ENCODE measurements at regions not wholly inside any gene's neighbourhood (a gene's known extent, or its start where the extent isn't known, plus 50 kb on each side); places are given as distances from the start of the nearest gene placed in this dataset.
"Not testable (repeated sequence)": the region's sequence is repeated elsewhere in the genome, so short reads cannot be mapped to it uniquely, and the experiment has no call there.

- Histone ChIP-seq H3K4me1 (ENCODE audit: control insufficient read depth, insufficient read depth, low read length) (peaks cover 23% of the 10 kb centered on the region), H3K27ac (ENCODE audit: low read length) (peak overlapping the region; percentile 1)
- Mint-ChIP-seq H3K27ac (peak overlapping the region; percentile 57 to 80), H3K4me1 (peaks cover 16 to 40% of the 10 kb centered on the region in 2 donors)
- ATAC-seq: peak; percentile 84 to 98 (median 94)
- peak; percentile 51 to 75 for DNase-seq
- H3K9me3 ChIP-seq (ENCODE audit: control insufficient read depth, insufficient read depth, low read length); H3K36me3 Mint-ChIP-seq; H3K9me3 Mint-ChIP-seq; H3K36me3 ChIP-seq (ENCODE audit: control insufficient read depth, insufficient read depth, low read length); intact Hi-C loops (cut with micrococcal nuclease); H3K27me3 Mint-ChIP-seq (ENCODE audit: low read depth in 2 of 2); H3K4me3 ChIP-seq (ENCODE audit: low read length); H3K27me3 ChIP-seq (ENCODE audit: control insufficient read depth, insufficient read depth, low read length); H3K4me3 Mint-ChIP-seq: not testable (repeated sequence)
- WGBS (ENCODE audit: insufficient coverage): 71% methylated on average over 12 of the region's 20 CpGs
- peak; percentile 36 for TF ChIP-seq CTCF (IDR thresholded peaks at IDR 0.05)
These were observed 178.5 kb downstream of the NPIPB11 start for GRCh38 chr16:29227751-29228663.

DNA sequence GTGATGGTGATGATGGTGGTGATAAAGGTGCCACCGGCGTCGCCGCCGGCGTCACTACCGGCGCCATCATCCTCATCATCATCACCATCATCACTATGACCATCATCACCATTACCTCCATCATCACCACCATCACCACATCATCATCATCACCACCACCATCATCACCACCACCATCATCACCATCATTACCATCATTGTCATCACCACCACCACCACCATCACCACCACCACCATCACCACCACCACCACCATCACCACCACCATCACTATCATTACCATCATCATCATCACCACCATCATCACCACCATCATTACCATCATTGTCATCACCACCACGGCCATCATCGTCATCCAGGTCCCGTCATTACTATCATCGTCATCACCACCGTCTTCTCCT is 179.7 kb downstream of the NPIPB11 start:
- intact Hi-C loops (cut with micrococcal nuclease): no loop called here
- Histone ChIP-seq H3K27ac (ENCODE audit: low read length) (no peak overlapping the region), H3K4me1 (ENCODE audit: control insufficient read depth, insufficient read depth, low read length) (peaks cover 23% of the 10 kb centered on the region), H3K9me3 (ENCODE audit: control insufficient read depth, insufficient read depth, low read length) (no peaks in the 10 kb centered on the region), H3K36me3 (ENCODE audit: control insufficient read depth, insufficient read depth, low read length) (peaks cover 3% of the 10 kb centered on the region), H3K4me3 (ENCODE audit: low read length) (no peak overlapping the region), H3K27me3 (ENCODE audit: control insufficient read depth, insufficient read depth, low read length) (no peaks in the 10 kb centered on the region)
- ATAC-seq: no peak
- WGBS (ENCODE audit: insufficient coverage): 0% methylated on average over 4 of the region's 13 CpGs
- Mint-ChIP-seq H3K4me1 (peaks cover 16 to 40% of the 10 kb centered on the region in 2 donors), H3K27me3 (ENCODE audit: low read depth in 2 of 2) (no peaks in the 10 kb centered on the region), H3K36me3 (no peaks in the 10 kb centered on the region), H3K27ac (peak overlapping the region; percentile 72 to 80), H3K4me3 (no peak overlapping the region), H3K9me3 (peaks cover 4 to 6% of the 10 kb centered on the region in 2 donors)
- DNase-seq: no peak
- no peak for TF ChIP-seq CTCF (IDR thresholded peaks at IDR 0.05)

DNA sequence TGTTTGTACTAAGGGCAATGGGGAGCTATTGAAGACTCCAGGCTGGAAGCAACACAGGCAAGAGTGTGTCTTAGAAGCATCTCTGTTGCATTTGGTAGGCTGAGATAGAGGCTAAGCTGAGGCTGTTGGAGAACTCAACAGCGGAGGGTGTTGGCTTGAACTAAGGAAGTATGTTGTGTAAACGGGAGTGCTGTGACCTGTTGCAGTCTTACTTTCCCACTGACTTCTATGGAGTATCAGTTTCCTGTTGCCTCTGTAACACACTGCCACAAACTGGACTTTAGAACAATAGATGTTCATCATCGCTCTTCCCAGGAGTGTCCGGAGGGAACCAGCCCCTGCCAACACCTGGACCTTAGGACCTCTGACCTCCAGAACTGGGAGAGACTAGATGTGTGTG is 181.8 kb downstream of the NPIPB11 start:
- peaks cover 23% of the 10 kb centered on the region for H3K4me1 ChIP-seq (ENCODE audit: control insufficient read depth, insufficient read depth, low read length)
- H3K9me3 ChIP-seq (ENCODE audit: control insufficient read depth, insufficient read depth, low read length); H3K27ac ChIP-seq (ENCODE audit: low read length); H3K36me3 Mint-ChIP-seq; H3K9me3 Mint-ChIP-seq; H3K36me3 ChIP-seq (ENCODE audit: control insufficient read depth, insufficient read depth, low read length); H3K27me3 ChIP-seq (ENCODE audit: control insufficient read depth, insufficient read depth, low read length); ATAC-seq; intact Hi-C loops (cut with micrococcal nuclease); H3K4me3 ChIP-seq (ENCODE audit: low read length); DNase-seq; H3K27me3 Mint-ChIP-seq (ENCODE audit: low read depth in 2 of 2): not testable (repeated sequence)
- H3K4me1 Mint-ChIP-seq: peaks cover 16 to 41% of the 10 kb centered on the region in 2 donors
- WGBS (ENCODE audit: insufficient coverage): 83% methylated on average over 2 of the region's 4 CpGs
- peak overlapping the region in 1 of 2 donors; percentile 59 for H3K27ac Mint-ChIP-seq
- peak overlapping the region; percentile 6 for H3K4me3 Mint-ChIP-seq

DNA sequence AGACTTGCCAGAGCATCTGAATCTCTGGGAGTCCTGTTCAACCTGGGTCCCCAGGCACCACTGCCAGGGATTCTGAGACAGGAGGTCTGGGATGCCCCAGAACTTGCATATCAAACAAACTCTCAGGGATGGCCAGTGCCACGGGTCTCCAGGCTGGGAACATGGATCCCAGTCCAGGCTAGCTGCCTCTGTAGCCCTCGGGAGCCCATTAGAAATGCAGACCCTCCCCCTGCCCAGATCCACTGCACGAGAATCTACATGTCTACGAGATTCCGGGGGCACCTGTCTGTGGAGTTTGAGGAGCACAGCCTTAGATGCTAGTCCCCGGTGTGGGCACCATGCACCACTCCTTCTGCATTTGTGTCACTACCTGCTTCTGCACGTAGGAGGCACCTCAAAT is 183.9 kb downstream of the NPIPB11 start:
- H3K9me3 ChIP-seq (ENCODE audit: control insufficient read depth, insufficient read depth, low read length); H3K36me3 ChIP-seq (ENCODE audit: control insufficient read depth, insufficient read depth, low read length); H3K4me3 ChIP-seq (ENCODE audit: low read length); H3K4me3 Mint-ChIP-seq; intact Hi-C loops (cut with micrococcal nuclease); H3K27ac ChIP-seq (ENCODE audit: low read length); H3K9me3 Mint-ChIP-seq; H3K36me3 Mint-ChIP-seq; ATAC-seq; H3K27me3 ChIP-seq (ENCODE audit: control insufficient read depth, insufficient read depth, low read length); DNase-seq; H3K27me3 Mint-ChIP-seq (ENCODE audit: low read depth in 2 of 2): not testable (repeated sequence)
- Mint-ChIP-seq H3K27ac (peak overlapping the region in 1 of 2 donors; percentile 18), H3K4me1 (peaks cover 16 to 36% of the 10 kb centered on the region in 2 donors)
- WGBS (ENCODE audit: insufficient coverage): 84% methylated on average over 5 of the region's 7 CpGs
- H3K4me1 ChIP-seq (ENCODE audit: control insufficient read depth, insufficient read depth, low read length): peaks cover 13% of the 10 kb centered on the region

- H3K4me3 ChIP-seq (ENCODE audit: low read length); intact Hi-C loops (cut with micrococcal nuclease); H3K36me3 Mint-ChIP-seq; H3K36me3 ChIP-seq (ENCODE audit: control insufficient read depth, insufficient read depth, low read length); H3K27me3 Mint-ChIP-seq (ENCODE audit: low read depth in 2 of 2); H3K4me3 Mint-ChIP-seq; DNase-seq; H3K27ac ChIP-seq (ENCODE audit: low read length); H3K27me3 ChIP-seq (ENCODE audit: control insufficient read depth, insufficient read depth, low read length); ATAC-seq; H3K9me3 ChIP-seq (ENCODE audit: control insufficient read depth, insufficient read depth, low read length); H3K9me3 Mint-ChIP-seq: not testable (repeated sequence)
- peak overlapping the region in 1 of 2 donors; percentile 18 for H3K27ac Mint-ChIP-seq
- peaks cover 12% of the 10 kb centered on the region for H3K4me1 ChIP-seq (ENCODE audit: control insufficient read depth, insufficient read depth, low read length)
- 98% methylated on average over 5 of the region's 8 CpGs for WGBS (ENCODE audit: insufficient coverage)
- H3K4me1 Mint-ChIP-seq: peaks cover 16 to 32% of the 10 kb centered on the region in 2 donors
These were observed 184.5 kb downstream of the NPIPB11 start for GRCh38 chr16:29222008-29222407.

GRCh38 chr16:29221281-29221955 is 185.1 kb downstream of the NPIPB11 start:
- H3K9me3 Mint-ChIP-seq; H3K36me3 ChIP-seq (ENCODE audit: control insufficient read depth, insufficient read depth, low read length); H3K27me3 ChIP-seq (ENCODE audit: control insufficient read depth, insufficient read depth, low read length); H3K27me3 Mint-ChIP-seq (ENCODE audit: low read depth in 2 of 2); intact Hi-C loops (cut with micrococcal nuclease); H3K27ac Mint-ChIP-seq; ATAC-seq; H3K4me3 Mint-ChIP-seq; H3K4me3 ChIP-seq (ENCODE audit: low read length); H3K27ac ChIP-seq (ENCODE audit: low read length); H3K9me3 ChIP-seq (ENCODE audit: control insufficient read depth, insufficient read depth, low read length); DNase-seq; H3K36me3 Mint-ChIP-seq: not testable (repeated sequence)
- H3K4me1 ChIP-seq (ENCODE audit: control insufficient read depth, insufficient read depth, low read length): peaks cover 12% of the 10 kb centered on the region
- 97% methylated on average over 9 of the region's 10 CpGs for WGBS (ENCODE audit: insufficient coverage)
- H3K4me1 Mint-ChIP-seq: peaks cover 15 to 27% of the 10 kb centered on the region in 2 donors
